Transverse colon (tissue), 4 donors: ENCODE measurements at regions not wholly inside any gene's neighbourhood (a gene's known extent, or its start where the extent isn't known, plus 50 kb on each side); places are given as distances from the start of the nearest gene placed in this dataset.

Source experiments
- CTCF ChIP-seq, 5 experiments: fragments of 200-600 bp in 3 of 5; fragments of 450-650 bp in 2 of 5; sonication (generic) in 3 of 5; IDR thresholded peaks; 1 replicate in 2 of 5; 2 replicates in 3 of 5; pipeline ENCODE4 v1.5.1; 2016 to 2017; ENCODE audit warnings: antibody characterized with exemption in 5 of 5, inconsistent platforms in 3 of 5, mild to moderate bottlenecking in 2 of 5, moderate library complexity in 1 of 5
- POLR2A ChIP-seq: fragments of 450-650 bp; IDR thresholded peaks from one replicate; pipeline ENCODE4 v1.6.1; 2016; ENCODE audit warnings: antibody characterized with exemption, mild to moderate bottlenecking, moderate library complexity
- POLR2AphosphoS5 ChIP-seq, 3 donors: sonication (generic); formaldehyde crosslinking; IDR thresholded peaks; one replicate each; pipeline ENCODE4 v1.6.1; 2016; ENCODE audit warnings: antibody characterized with exemption in 3 of 3

GRCh38 chr2:5869936-5870335 lies 177.8 kb downstream of the SOX11 start:
- TF ChIP-seq CTCF (IDR thresholded peaks at IDR 0.05) (no peak), POLR2A (no peak), POLR2AphosphoS5 (IDR thresholded peaks at IDR 0.05) (no peak)
